ENCODE measurements at regions not wholly inside any gene's neighbourhood (a gene's known extent, or its start where the extent isn't known, plus 50 kb on each side); places are given as distances from the start of the nearest gene placed in this dataset.
A peak's percentile ranks its signal among the peaks of the same experiment; 100 is the strongest.

DNA sequence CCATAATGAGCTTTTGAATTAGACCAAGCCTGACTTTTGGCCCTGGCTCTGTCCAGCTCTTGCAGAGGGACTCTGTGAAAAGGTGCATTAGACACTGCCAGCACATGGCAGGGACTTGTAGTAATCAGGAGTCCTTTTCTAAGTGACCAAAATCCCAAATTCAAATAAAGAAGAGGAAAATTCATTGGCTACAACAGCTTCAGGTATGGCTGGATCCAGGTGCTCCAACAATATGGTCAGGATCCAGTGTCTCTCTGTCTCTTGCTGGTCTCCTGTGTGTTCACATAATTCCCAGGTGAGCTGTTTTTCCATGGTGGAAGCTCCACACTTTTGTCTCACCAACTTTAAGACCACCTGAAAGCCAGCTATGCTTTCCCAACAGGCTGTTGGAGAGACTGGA lies 358.8 kb upstream of the TNRC6C start:
- Histone ChIP-seq H2BK5ac (ENCODE audit: low read depth, low read length) (no peak overlapping the region), H3K27me3 (replicated peaks in 1 of 4; ENCODE audit: control insufficient read depth in 3 of 4, extremely low read depth in 1 of 4, insufficient read depth in 3 of 4, low read length in 3 of 4) (no peaks in the 10 kb centered on the region; a peak in 2 of 7 replicates), H3K56ac (replicated peaks; ENCODE audit: insufficient read length, low read depth, low read length) (no peak overlapping the region), H2BK20ac (ENCODE audit: low read length) (no peak overlapping the region), H3K23ac (ENCODE audit: insufficient read length) (no peak overlapping the region), H2AFZ (ENCODE audit: low read length) (no peak overlapping the region), H3K4me3 (ENCODE audit: extremely low read depth in 1 of 4, insufficient read depth in 2 of 4, low read depth in 3 of 4, low read length in 4 of 4) (no peak overlapping the region), H3K79me1 (ENCODE audit: low read depth, low read length) (no peaks in the 10 kb centered on the region), H3K14ac (ENCODE audit: insufficient read length) (no peak overlapping the region), H4K20me1 (replicated peaks in 1 of 2; ENCODE audit: control insufficient read depth in 1 of 2, insufficient read depth in 2 of 2, low read length in 2 of 2) (no peaks in the 10 kb centered on the region), H3K27ac (ENCODE audit: low read depth, low read length) (no peak overlapping the region), H3K4me2 (ENCODE audit: insufficient read depth in 1 of 2, low read depth in 2 of 2, low read length in 2 of 2) (no peak overlapping the region), H3K23me2 (ENCODE audit: low read depth, low read length) (no peaks in the 10 kb centered on the region), H3K4ac (replicated peaks; ENCODE audit: insufficient read length, low read depth, low read length) (no peak overlapping the region), H2AK5ac (ENCODE audit: low read depth, low read length) (no peak overlapping the region), H4K8ac (ENCODE audit: extremely low read depth, insufficient read depth, low read length) (no peak overlapping the region), H2BK12ac (ENCODE audit: low read depth, low read length) (no peak overlapping the region), H3K9me3 (ENCODE audit: insufficient read depth in 2 of 2, low read depth in 1 of 2, low read length in 1 of 2) (no peaks in the 10 kb centered on the region), H3K9ac (replicated peaks in 1 of 4; ENCODE audit: extremely low read depth in 1 of 4, low read depth in 3 of 4, low read length in 3 of 4) (no peak overlapping the region), H3K18ac (ENCODE audit: extremely low read depth, low read length) (no peak overlapping the region), H3K36me3 (ENCODE audit: control insufficient read depth in 2 of 4, insufficient read depth in 4 of 4, low read length in 3 of 4) (no peaks in the 10 kb centered on the region), H3K79me2 (ENCODE audit: control insufficient read depth in 1 of 2, insufficient read depth in 2 of 2, low read length in 2 of 2) (no peaks in the 10 kb centered on the region), H4K5ac (ENCODE audit: insufficient read length, low read depth, low read length) (no peak overlapping the region), H2BK120ac (replicated peaks; ENCODE audit: low read depth, low read length) (no peak overlapping the region), H3K4me1 (replicated peaks in 1 of 4; ENCODE audit: control insufficient read depth in 3 of 4, insufficient read depth in 4 of 4, low read length in 3 of 4) (no peaks in the 10 kb centered on the region; a peak in 1 of 7 replicates), H2BK15ac (ENCODE audit: low read length) (no peak overlapping the region), H4K91ac (replicated peaks; ENCODE audit: insufficient read length, low read length) (no peak overlapping the region)
- TF ChIP-seq YY1 (IDR thresholded peaks at IDR 0.05; ENCODE audit: low read depth, low read length), result no peak
- no peak for TF ChIP-seq POLR2AphosphoS5 (IDR thresholded peaks at IDR 0.05; ENCODE audit: low read depth, low read length)
- 0 out of 2 replicates have a peak, but pooled peaks have one; percentile 55 for TF ChIP-seq KDM1A (IDR thresholded peaks at IDR 0.05; ENCODE audit: borderline replicate concordance, low read length)
- TF ChIP-seq, protein P1, sequence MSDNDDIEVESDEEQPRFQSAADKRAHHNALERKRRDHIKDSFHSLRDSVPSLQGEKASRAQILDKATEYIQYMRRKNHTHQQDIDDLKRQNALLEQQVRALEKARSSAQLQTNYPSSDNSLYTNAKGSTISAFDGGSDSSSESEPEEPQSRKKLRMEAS (IDR thresholded peaks at IDR 0.05), result no peak
- ChIA-PET POLR2A (ENCODE audit: partially characterized antibody) (no interaction called here), CTCF (ENCODE audit: partially characterized antibody) (interaction anchor here (1.1 to 1.5 kb wide), 5 partner anchors 55 to 414 kb away, joined by 3 to 7 read pairs (median 3); no protein-coding TSS in a partner anchor)
- no peak for DNase-seq (ENCODE audit: low read depth in 1 of 2, low spot score in 2 of 2)
- no peak for FAIRE-seq
